ENCODE measurements at regions not wholly inside any gene's neighbourhood (a gene's known extent, or its start where the extent isn't known, plus 50 kb on each side); places are given as distances from the start of the nearest gene placed in this dataset.

DNA sequence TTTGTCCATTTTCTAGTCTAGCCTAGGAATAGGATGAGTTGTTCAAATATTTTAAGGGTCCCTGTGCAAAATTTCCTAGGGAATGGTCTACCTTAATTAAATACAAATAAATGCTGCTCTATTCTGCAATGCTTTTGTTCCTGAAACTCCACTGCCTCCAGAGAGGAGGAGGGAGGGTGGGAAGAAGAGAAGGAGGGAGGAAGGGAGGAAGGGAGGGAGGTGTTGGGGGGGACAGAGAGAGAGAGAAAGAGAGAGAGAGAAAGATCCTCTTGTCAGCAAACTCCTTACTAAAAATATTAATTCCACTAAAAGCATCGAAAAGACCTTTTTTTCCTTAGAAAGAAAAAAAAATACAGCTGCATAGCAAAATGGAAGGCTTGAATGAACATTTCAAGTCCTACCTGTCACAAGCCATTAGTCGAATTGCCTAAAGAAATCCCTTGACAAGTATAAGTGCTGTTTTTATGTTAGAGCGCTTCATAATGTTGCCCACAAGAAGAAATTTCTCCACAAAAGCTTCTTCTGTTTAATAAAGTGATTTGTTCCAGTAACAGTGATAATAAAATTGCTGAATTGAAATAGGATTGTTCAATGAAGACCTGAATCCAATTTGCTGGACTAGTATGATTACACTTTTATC is 106.0 kb downstream of the NKX6-1 start:
- WGBS, 3 donors: 83 to 86% (median 83%) methylated on average over 3 of the region's 3 CpGs
- no peak overlapping the region for H3K27ac ChIP-seq
- no peaks in the 10 kb centered on the region for H3K36me3 ChIP-seq
- H3K4me3 ChIP-seq: no peak overlapping the region
- no peaks in the 10 kb centered on the region for H3K4me1 ChIP-seq (ENCODE audit: insufficient read depth)
- H3K9me3 ChIP-seq: no peaks in the 10 kb centered on the region
- no peak for TF ChIP-seq EP300 (IDR thresholded peaks at IDR 0.05)
- no peak for TF ChIP-seq POLR2A (IDR thresholded peaks at IDR 0.05)
- TF ChIP-seq CTCF (IDR thresholded peaks at IDR 0.05): no peak
- H3K27me3 ChIP-seq: no peaks in the 10 kb centered on the region
- no peak for DNase-seq
- intact Hi-C loops (cut with DNase I): no loop called here

DNA sequence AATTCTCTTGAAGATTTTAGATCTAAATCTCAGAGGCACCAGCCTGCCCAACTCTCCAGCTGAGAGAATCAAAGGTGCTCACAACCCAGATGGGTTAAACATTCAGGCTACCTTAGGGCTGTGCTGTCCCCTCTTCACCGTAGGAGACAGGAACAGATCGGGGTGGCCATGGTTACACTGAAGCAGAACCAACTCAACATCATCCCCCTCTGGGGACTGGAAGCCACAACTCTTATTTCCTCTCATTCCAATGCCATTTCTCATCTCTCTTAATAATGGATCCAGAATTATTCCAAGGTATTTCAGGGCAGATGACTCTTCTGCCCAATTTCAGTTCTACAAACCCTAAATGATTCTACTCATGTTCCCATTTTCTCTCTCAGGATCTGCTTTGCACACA is 109.7 kb downstream of the NKX6-1 start:
- Histone ChIP-seq H3K27ac (no peak overlapping the region), H3K4me3 (no peak overlapping the region), H3K36me3 (no peaks in the 10 kb centered on the region), H3K27me3 (no peaks in the 10 kb centered on the region), H3K9me3 (no peaks in the 10 kb centered on the region), H3K4me1 (ENCODE audit: insufficient read depth) (no peaks in the 10 kb centered on the region)
- DNase-seq: no peak
- 68 to 84% (median 76%) methylated on average over 2 of the region's 2 CpGs for WGBS, 3 donors
- TF ChIP-seq CTCF (IDR thresholded peaks at IDR 0.05): no peak
- no peak for TF ChIP-seq POLR2A (IDR thresholded peaks at IDR 0.05)
- TF ChIP-seq EP300 (IDR thresholded peaks at IDR 0.05): no peak
- intact Hi-C loops (cut with DNase I): no loop called here

DNA sequence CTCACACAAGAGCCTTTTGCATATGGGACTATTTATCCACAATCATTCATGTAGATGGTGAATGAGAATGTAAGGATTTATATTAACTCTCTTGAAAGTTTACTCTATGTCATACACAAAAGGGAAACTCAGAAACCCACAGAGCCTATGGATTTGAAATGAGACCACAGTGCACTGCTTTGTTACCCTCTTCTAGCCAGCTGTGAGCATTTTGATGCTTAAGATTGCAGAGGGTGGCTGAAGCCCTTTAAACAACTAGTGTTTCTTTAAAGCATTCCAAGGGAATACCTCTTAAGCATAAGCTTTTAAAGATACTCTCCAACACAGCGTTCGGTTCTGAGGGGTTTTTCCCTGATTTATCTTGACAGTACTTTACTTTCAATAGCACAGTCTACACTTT is 113.9 kb downstream of the NKX6-1 start:
- Histone ChIP-seq H3K4me3 (no peak overlapping the region), H3K27ac (no peak overlapping the region), H3K36me3 (no peaks in the 10 kb centered on the region), H3K4me1 (ENCODE audit: insufficient read depth) (no peaks in the 10 kb centered on the region), H3K9me3 (peaks cover 0 to 2% of the 10 kb centered on the region in 2 donors), H3K27me3 (no peaks in the 10 kb centered on the region)
- no peak for TF ChIP-seq CTCF (IDR thresholded peaks at IDR 0.05)
- no peak for TF ChIP-seq EP300 (IDR thresholded peaks at IDR 0.05)
- TF ChIP-seq POLR2A (IDR thresholded peaks at IDR 0.05): no peak
- 15 to 20% (median 16%) methylated on average over 2 of the region's 2 CpGs for WGBS, 3 donors
- DNase-seq: no peak
- intact Hi-C loops (cut with DNase I): no loop called here

DNA sequence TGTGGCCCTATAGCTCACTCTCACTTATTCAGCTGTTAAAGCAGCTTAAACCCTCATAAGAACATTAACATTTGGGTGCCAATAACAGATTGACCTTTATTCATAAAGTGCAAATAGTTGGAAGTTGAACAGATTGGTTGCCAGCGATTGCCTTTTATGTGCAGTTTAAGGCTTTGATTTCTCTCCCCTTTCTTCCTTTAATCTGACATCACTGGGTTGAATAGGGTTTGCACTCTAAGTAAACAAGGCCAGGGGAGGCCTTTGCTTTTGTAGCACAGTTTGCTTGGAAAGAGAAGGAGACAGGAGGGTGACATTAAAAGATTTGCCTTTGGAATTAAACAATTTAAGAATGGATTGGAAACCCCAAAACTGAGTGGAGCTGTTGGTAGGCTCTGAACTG is 114.3 kb downstream of the NKX6-1 start:
- H3K4me1 ChIP-seq (ENCODE audit: insufficient read depth): no peaks in the 10 kb centered on the region
- no peak overlapping the region for H3K27ac ChIP-seq
- intact Hi-C loops (cut with DNase I): no loop called here
- DNase-seq: no peak
- no peaks in the 10 kb centered on the region for H3K27me3 ChIP-seq
- H3K4me3 ChIP-seq: no peak overlapping the region
- TF ChIP-seq EP300 (IDR thresholded peaks at IDR 0.05): no peak
- TF ChIP-seq POLR2A (IDR thresholded peaks at IDR 0.05): no peak
- no peak for TF ChIP-seq CTCF (IDR thresholded peaks at IDR 0.05)
- 57 to 74% (median 64%) methylated on average over 1 of the region's 1 CpG for WGBS, 3 donors
- H3K36me3 ChIP-seq: no peaks in the 10 kb centered on the region
- H3K9me3 ChIP-seq: peaks cover 0 to 3% of the 10 kb centered on the region in 2 donors
